ENCODE measurements at regions not wholly inside any gene's neighbourhood (a gene's known extent, or its start where the extent isn't known, plus 50 kb on each side); places are given as distances from the start of the nearest gene placed in this dataset.
A peak's percentile ranks its signal among the peaks of the same experiment; 100 is the strongest.
"Not testable (repeated sequence)": the region's sequence is repeated elsewhere in the genome, so short reads cannot be mapped to it uniquely, and the experiment has no call there.

GRCh38 chr13:80070024-80070703, 270.8 kb downstream of the SPRY2 start:
- DNase-seq, result no peak

DNA sequence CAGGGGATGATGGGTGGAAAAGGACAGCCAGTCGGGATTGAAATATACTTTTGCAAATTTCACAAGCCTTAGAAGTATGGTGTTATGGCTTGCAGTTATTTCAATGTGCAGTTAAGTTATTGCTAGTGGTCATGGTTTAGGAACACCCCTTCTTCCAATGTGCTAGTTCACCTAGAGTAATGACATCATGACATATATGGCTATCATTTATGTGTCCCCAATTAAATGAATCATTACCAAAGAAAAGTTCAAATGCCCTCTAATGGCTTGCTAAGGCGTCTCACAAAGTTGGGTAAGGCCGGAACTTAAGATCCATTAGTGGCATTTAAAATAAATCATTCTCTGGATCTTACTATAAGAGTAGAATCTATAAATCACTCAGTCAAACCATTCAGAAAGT, 271.6 kb downstream of the SPRY2 start:
- DNase-seq, result no peak

DNA sequence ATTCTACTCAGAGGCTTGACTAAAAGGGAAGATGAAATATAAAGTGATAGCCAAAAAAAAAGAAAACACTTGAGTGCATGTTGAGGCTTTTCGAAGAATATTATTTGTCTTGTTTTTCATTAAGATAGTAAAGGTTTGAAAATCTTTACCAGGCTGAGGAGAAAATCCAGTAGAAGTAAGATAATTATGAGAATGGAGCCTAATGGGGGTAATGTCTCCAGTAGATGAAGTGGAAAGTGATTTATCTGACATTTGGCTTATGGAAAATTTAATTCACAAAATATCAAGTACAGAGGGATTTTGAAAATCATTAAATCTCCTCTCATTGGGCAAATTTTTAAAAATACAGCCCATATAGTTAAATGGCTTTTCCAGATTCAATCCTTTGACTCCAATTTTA, 274.9 kb downstream of the SPRY2 start:
- no peak for DNase-seq

DNA sequence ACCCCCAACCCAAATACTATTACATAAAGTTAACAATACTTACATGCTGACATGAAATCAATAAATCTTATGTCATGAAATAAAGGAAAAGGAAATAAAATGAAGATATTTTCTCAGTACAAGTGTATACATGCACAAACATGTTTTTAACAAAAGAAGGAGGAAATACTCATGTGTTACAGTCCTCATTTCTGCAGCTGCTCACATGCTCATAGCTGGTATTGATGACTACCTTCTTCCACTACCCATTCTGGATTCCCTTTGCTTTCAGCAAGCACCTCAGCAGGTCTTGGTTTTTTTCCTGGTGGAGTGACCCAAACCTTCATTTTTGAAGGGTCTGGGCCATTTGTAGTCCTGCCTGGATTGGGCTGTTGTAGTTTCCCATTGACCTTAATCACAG, 278.5 kb downstream of the SPRY2 start:
- DNase-seq, result not testable (repeated sequence)

GRCh38 chr13:80059789-80060188, 281.1 kb downstream of the SPRY2 start:
- DNase-seq, result no peak

DNA sequence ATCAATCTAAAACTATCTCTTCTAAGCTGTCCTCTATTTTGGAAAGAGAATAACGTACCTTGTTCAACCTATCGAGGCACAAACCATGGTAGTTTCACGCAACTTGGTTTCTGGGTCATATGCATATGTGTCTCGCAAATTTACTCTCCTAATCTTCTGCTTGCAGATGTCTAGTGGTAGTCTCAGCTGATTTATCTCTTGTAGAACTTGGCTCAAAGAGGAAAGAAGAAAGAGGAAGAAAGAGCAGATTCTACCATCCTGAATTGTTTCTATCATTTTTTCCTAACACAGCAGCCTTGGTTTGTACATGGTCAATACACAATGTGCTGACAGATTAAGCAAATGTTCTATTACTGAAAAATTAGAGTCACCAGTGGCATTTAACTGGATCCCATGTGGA, 282.3 kb downstream of the SPRY2 start:
- no peak for DNase-seq

DNA sequence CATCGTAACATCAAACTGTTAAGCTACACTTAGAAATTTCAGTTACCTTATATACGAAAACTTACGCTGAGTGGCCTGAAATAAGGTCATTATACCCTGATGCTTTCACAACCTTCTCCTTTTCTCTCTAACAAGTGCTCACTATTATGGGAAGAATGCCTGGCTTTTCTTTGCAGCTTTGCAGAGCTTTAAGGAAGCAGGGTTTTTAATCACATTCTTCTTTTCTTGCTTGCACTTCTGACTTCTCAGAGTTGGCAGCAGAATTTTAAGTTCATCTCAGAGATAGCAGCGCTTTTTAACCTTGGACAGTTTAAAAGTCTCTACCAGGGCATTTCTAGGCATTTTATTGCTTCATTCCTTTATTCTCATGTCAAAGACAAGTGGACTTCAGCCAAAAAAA, 285.1 kb downstream of the SPRY2 start:
- no peak for DNase-seq

DNA sequence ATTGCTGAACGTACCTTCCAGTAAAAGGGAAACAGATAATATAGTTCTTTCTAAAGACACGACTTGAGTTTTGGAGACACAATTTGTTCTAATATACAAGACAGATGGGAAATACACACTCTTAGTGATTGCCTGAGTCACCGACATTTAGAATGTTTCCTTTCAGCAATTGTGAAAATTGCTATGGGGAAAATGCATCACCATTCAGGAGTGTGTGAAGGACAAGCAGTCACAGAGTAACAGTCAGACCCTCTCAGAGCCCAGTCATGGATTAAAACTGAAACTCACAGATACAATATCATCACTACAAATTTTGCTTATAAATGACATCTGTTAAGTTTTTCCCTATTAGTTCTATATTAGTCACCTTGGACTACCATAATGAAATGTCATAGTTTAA, 286.1 kb downstream of the SPRY2 start:
- DNase-seq, result no peak

DNA sequence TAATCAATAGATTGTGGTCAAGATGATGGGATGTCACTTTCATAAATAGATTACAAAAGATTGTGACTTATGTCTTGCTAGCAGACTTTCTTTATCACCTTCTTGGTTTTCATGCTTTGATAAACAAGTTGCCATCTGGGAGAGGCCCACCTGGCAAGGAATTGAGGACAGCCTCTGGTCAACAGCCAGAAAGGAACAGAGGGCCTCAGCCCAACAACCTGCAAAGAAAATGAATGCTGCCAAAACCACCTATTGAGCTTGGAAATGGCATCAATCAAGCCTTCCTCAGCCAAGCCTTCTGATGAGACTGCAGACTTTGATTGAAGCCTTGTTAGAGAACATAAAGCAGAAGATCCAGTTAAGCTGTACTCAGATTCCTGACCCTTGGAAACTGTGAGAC, 288.6 kb downstream of the SPRY2 start:
- no peak for DNase-seq

DNA sequence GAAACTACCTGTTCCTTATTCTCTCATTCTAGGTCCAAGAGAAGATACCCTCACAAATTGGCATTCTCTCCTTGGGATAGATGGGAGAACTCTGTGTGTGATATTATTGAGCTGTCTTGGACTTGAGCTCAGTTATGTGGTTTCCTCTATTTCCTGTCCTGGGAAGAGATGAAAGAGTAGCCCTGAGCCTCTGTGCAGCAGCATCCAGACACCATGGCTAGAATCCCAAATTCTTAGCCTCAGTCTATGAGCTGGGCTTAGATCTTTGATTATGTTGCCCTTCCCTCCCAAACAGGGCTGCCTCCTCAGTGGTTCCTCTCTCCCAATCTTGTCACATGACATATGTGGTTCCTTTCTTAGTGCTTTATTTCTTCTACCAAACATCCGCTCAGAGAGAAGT, 290.7 kb downstream of the SPRY2 start:
- no peak for DNase-seq

DNA sequence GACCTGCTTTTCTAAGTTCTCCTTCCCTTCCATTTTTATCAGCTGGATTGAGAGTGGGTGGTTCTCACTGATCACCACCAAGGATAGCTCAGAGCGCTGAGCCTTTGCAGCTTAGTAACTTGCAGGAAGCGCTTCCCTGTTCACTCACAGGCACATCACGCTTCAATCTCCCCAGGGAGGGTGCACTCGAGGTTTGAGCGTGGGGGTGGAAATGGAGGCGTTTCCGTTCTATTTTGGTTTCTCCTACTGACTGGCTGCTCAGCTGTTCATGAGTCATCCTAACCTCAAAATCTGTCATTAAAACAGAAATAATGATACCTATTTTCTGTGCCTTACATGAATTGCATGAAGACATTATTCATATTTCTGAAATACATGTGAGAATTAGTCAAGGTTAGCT, 292.1 kb downstream of the SPRY2 start:
- DNase-seq, result peak; percentile 74

DNA sequence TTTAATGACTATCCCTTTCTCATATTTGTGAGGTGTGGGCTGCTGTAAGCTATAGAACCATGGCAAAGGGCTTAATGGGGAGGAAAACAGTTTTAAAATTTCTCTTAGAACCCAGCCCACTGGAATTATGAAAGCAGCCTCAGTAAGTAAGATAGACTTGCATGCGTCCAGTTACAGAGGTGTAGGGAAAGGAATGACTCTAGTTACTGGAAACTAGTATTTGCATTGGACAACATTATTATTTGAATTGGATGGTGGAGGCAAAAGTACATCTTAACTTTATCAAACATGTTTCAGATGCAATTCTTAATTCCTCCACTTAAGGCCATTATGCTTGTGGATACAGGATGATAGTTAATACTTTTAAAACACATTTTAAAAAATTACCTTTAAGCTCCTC, 292.9 kb downstream of the SPRY2 start:
- DNase-seq, result no peak

- no peak for DNase-seq
Measured at GRCh38 chr13:80047406-80047805, 293.5 kb downstream of the SPRY2 start.

DNA sequence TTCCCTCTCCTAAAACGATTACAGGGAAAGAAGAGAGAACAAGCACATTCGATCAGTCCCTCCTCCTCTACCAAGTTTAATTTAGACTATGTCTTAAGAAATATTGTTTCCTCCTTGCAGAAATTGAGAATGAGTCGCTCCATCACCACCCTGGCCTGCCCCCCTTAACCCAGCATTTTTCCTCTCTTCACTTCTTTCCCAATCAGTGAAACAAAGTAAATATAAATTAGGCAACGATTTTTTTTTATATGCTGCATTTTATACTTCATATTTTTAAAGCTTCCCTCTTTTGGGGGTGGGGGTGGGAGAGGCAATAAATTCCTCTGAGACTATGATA, 300.0 kb downstream of the SPRY2 start:
- DNase-seq, result no peak

GRCh38 chr13:80040196-80040980, 300.5 kb downstream of the SPRY2 start:
- no peak for DNase-seq

DNA sequence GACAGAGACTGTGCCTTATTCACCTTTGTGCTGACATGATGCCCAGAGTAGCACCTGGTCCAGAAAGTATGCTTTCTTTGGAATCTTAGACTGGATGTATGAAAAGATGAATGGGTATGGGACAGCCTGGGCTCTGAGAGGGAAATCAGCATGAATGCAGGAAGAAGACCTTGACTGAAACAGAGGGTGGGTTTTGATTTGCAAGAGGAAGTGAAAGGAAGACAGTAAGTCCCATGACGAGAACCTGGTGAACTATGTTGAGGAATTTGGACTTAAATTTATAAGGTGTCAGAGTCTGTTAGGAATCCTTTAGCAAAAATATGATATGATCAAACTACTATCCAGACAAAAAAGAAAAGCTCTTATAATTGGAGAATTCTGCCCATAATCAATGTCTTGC, 301.9 kb downstream of the SPRY2 start:
- no peak for DNase-seq

DNA sequence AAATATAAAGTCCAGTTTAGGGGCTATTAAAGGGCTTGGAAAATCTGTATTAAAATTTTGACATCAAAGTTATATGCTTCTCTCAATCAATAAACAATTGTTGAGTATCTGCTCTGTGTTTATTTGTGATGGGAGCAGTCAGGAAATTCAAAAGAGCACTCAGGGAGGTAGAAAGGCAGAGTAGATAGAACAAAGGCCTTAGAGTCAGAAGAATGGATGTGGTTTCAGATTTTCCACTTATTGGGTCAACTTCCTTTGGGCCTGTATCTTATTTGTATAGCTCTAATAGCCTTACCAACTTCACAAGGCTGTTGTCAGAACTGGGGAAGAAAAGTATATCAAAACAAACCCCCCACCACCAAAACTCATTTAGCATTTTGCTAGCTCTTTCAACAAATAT, 302.6 kb downstream of the SPRY2 start:
- DNase-seq, result no peak

GRCh38 chr13:80037505-80037888, 303.4 kb downstream of the SPRY2 start:
- no peak for DNase-seq

- DNase-seq, result no peak
Measured at GRCh38 chr13:80036845-80037504, 304.0 kb downstream of the SPRY2 start.

GRCh38 chr13:80035096-80035495, 305.8 kb downstream of the SPRY2 start:
- DNase-seq, result no peak

GRCh38 chr13:80033951-80034350, 307.0 kb downstream of the SPRY2 start:
- DNase-seq, result no peak

DNA sequence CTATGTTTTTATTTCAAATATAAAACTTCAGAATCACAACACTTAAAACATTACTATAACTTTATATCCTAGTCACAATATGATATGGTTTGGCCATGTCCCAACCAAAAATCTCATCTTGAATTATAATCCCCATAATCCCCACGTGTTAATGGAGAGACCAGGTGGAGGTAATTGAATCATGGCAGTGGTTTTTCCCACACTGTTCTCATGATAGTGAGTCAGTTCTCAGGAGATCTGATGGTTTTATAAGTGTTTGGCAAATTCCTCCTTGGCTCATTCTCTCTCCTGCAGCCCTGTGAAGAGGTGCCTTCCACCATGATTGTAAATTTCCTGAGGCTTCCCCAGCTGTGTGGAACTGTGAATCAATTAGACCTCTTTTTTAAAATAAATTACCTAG, 307.6 kb downstream of the SPRY2 start:
- no peak for DNase-seq

GRCh38 chr13:80030491-80030890, 310.4 kb downstream of the SPRY2 start:
- no peak for DNase-seq

DNA sequence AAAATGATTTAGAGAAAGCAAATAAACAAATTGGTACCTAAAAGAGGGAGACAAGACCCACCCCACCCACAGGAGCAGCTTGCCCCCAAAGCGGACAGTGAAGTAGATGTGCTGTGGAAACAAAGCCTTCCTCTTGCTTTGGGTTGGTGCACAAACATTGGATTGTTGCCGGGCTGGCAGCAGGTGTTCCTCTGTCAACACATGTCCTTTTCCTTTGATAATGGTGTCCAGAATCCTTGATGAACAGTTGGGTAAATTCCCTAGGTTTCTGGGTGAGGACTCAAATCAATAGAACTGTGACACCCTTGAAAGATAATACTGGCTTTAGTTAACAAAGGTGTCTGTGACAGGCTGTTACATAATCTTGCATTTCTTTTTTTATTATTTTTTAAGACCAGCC, 311.8 kb downstream of the SPRY2 start:
- DNase-seq, result no peak

All from activated effector memory CD4-positive, alpha-beta T cell treated with anti-CD3 and anti-CD28 coated beads, Interleukin-2, amount 50 U/mL, for 16 hours (primary cell).